Adipocyte (in vitro differentiated cells): ENCODE measurements at regions not wholly inside any gene's neighbourhood (a gene's known extent, or its start where the extent isn't known, plus 50 kb on each side); places are given as distances from the start of the nearest gene placed in this dataset.

Experiments
- DNase-seq: peaks from one replicate; pipeline ENCODE4 v3.0.0-alpha.2; 2015; ENCODE audit warnings: low read depth
- H3K27me3 ChIP-seq: replicated peaks from 2 replicates; pipeline ENCODE4 v1.7.0; 2013; ENCODE audit warnings: mild to moderate bottlenecking, low read length, moderate library complexity; ENCODE audit not compliant: control insufficient read depth, insufficient read depth
- H3K36me3 ChIP-seq: 2 replicates; pipeline ENCODE4 v1.7.0; 2013; ENCODE audit warnings: low read length, mild to moderate bottlenecking, moderate library complexity; ENCODE audit not compliant: control insufficient read depth, insufficient read depth, severe bottlenecking
- H3K4me1 ChIP-seq: 2 replicates; pipeline ENCODE4 v1.7.0; 2013; ENCODE audit warnings: mild to moderate bottlenecking, low read length, moderate library complexity; ENCODE audit not compliant: control insufficient read depth, insufficient read depth
- H3K4me3 ChIP-seq: 2 replicates; pipeline ENCODE4 v1.7.0; 2013; ENCODE audit warnings: mild to moderate bottlenecking, low read length, moderate library complexity
- H3K9ac ChIP-seq: 2 replicates; pipeline ENCODE4 v1.7.0; 2013; ENCODE audit warnings: mild to moderate bottlenecking, low read length, moderate library complexity
- H3K9me3 ChIP-seq: 2 replicates; pipeline ENCODE4 v1.7.0; 2013; ENCODE audit warnings: mild to moderate bottlenecking, low read length, moderate library complexity; ENCODE audit not compliant: control insufficient read depth

GRCh38 chr11:92071660-92072059, 153.0 kb upstream of the FAT3 start:
- Histone ChIP-seq H3K4me1 (no peaks in the 10 kb centered on the region), H3K4me3 (no peak overlapping the region), H3K9me3 (peaks cover 3% of the 10 kb centered on the region), H3K9ac (no peak overlapping the region), H3K36me3 (no peaks in the 10 kb centered on the region), H3K27me3 (no peaks in the 10 kb centered on the region)
- DNase-seq: no peak

DNA sequence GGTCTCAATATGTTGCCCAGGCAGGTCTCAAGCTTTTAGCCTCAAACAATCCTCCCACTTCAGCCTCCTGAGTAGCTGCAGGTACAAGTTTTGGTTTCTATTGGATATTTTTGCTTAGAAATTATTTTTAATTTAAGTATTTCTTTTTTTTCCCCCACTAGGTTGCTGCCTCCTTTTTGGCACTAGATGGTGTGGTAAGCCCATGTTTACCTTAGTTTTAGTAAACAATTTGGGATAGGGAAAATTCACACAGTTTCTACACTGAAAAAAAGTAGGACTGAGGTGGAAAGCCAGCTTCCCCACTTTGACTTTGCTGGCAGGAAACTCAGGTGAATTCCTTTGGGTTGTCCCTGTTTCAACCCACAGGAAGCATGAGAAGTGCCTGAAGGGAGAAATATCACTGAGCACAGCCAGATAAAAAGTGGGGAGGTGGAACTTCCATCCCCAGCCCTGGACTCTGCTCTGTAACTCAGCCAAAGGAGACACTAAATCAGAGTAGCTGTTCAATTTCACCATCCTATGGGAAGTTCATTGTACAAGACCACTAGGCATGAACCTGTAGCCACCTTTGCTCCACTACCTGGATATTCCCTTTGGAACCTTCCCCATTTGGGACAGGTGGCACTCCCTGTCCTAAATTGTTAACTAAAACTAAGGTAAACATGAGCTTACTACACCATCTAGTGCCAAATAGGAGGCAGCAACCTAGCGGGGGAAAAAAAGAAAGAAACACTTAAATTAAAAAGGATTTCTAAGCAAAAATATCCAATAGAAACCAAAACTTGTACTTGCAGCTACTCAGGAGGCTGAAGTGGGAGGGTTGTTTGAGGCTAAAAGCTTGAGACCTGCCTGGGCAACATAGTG, 154.4 kb upstream of the FAT3 start:
- no peaks in the 10 kb centered on the region for H3K27me3 ChIP-seq
- no peak overlapping the region for H3K4me3 ChIP-seq
- H3K9ac ChIP-seq: no peak overlapping the region
- peaks cover 3% of the 10 kb centered on the region for H3K9me3 ChIP-seq
- DNase-seq: no peak
- H3K36me3 ChIP-seq: no peaks in the 10 kb centered on the region
- no peaks in the 10 kb centered on the region for H3K4me1 ChIP-seq

GRCh38 chr11:92067016-92067415, 157.6 kb upstream of the FAT3 start:
- Histone ChIP-seq H3K4me3 (no peak overlapping the region), H3K36me3 (no peaks in the 10 kb centered on the region), H3K4me1 (no peaks in the 10 kb centered on the region), H3K27me3 (no peaks in the 10 kb centered on the region), H3K9me3 (no peaks in the 10 kb centered on the region), H3K9ac (no peak overlapping the region)
- no peak for DNase-seq

GRCh38 chr11:92061456-92062062, 163.1 kb upstream of the FAT3 start:
- H3K9ac ChIP-seq: no peak overlapping the region
- no peaks in the 10 kb centered on the region for H3K4me1 ChIP-seq
- no peaks in the 10 kb centered on the region for H3K36me3 ChIP-seq
- no peaks in the 10 kb centered on the region for H3K27me3 ChIP-seq
- H3K4me3 ChIP-seq: no peak overlapping the region
- DNase-seq: no peak
- H3K9me3 ChIP-seq: no peaks in the 10 kb centered on the region

DNA sequence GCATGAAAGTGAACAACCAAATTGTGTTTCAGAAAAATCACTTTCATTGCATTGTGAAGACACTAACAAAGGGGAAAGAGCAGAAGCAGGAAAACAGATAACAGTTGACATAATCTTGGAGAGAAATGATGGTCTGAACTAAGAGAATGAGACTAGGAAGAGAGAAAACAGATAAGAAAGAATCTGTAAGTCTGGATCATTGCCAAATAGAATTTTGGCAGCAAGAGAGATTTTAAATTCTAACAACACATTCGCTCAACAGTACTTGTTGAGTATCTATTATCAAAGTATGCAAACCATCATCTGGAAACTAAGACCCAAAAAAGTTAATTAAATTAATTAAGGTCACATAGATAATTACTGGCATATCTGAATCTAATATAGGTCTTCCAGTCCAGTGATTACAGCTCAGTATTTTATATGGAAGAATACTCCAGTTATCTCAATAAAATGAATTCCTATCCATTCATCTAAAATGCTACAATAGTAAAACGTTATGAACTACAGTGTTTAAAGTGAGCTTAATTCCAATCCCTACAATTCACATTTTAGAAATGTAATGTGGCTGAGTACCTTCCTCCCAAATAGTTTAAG, 166.7 kb upstream of the FAT3 start:
- Histone ChIP-seq H3K4me3 (no peak overlapping the region), H3K9ac (no peak overlapping the region), H3K27me3 (no peaks in the 10 kb centered on the region), H3K9me3 (no peaks in the 10 kb centered on the region), H3K36me3 (no peaks in the 10 kb centered on the region), H3K4me1 (no peaks in the 10 kb centered on the region)
- no peak for DNase-seq

GRCh38 chr11:92053216-92053615, 171.4 kb upstream of the FAT3 start:
- Histone ChIP-seq H3K4me1 (no peaks in the 10 kb centered on the region), H3K9ac (no peak overlapping the region), H3K9me3 (no peaks in the 10 kb centered on the region), H3K36me3 (no peaks in the 10 kb centered on the region), H3K4me3 (no peak overlapping the region), H3K27me3 (no peaks in the 10 kb centered on the region)
- DNase-seq: no peak

- no peak overlapping the region for H3K9ac ChIP-seq
- H3K9me3 ChIP-seq: no peaks in the 10 kb centered on the region
- H3K4me1 ChIP-seq: no peaks in the 10 kb centered on the region
- H3K4me3 ChIP-seq: no peak overlapping the region
- DNase-seq: no peak
- no peaks in the 10 kb centered on the region for H3K27me3 ChIP-seq
- no peaks in the 10 kb centered on the region for H3K36me3 ChIP-seq
Observed at GRCh38 chr11:92050305-92050704, 174.3 kb upstream of the FAT3 start.

DNA sequence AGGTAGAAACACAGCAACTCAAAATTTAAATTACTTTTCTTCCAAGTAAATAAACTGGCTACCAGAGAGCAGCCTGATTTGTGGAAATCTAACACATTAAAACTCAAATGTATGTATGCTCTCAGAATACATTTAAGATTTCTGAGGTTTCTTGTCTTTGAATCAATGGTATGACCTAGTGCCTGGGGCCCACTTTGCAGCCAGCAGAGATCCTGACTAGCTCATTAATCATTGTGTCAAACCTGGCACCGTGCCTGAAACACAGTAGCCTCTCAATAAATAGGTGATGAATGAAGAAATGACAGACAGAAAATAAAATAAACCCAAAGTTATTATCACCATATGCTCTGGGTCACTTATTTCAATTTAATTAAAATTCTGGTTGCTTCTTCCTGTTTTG, 176.2 kb upstream of the FAT3 start:
- Histone ChIP-seq H3K9ac (no peak overlapping the region), H3K4me1 (no peaks in the 10 kb centered on the region), H3K4me3 (no peak overlapping the region), H3K27me3 (no peaks in the 10 kb centered on the region), H3K9me3 (no peaks in the 10 kb centered on the region), H3K36me3 (no peaks in the 10 kb centered on the region)
- no peak for DNase-seq

- no peak for DNase-seq
- no peaks in the 10 kb centered on the region for H3K9me3 ChIP-seq
- no peaks in the 10 kb centered on the region for H3K36me3 ChIP-seq
- H3K27me3 ChIP-seq: no peaks in the 10 kb centered on the region
- no peak overlapping the region for H3K4me3 ChIP-seq
- H3K4me1 ChIP-seq: no peaks in the 10 kb centered on the region
- no peak overlapping the region for H3K9ac ChIP-seq
Observed at GRCh38 chr11:92046103-92046502, 178.5 kb upstream of the FAT3 start.

- H3K4me3 ChIP-seq: no peak overlapping the region
- no peaks in the 10 kb centered on the region for H3K36me3 ChIP-seq
- no peak for DNase-seq
- no peaks in the 10 kb centered on the region for H3K4me1 ChIP-seq
- H3K9ac ChIP-seq: no peak overlapping the region
- H3K9me3 ChIP-seq: no peaks in the 10 kb centered on the region
- H3K27me3 ChIP-seq: no peaks in the 10 kb centered on the region
Observed at GRCh38 chr11:92045301-92045700, 179.3 kb upstream of the FAT3 start.

GRCh38 chr11:92035488-92035887, 189.1 kb upstream of the FAT3 start:
- Histone ChIP-seq H3K36me3 (no peaks in the 10 kb centered on the region), H3K9me3 (no peaks in the 10 kb centered on the region)

More at GRCh38 chr11:92035488-92035887, 189.1 kb upstream of the FAT3 start:
- DNase-seq: no peak
- H3K27me3 ChIP-seq: no peaks in the 10 kb centered on the region
- no peak overlapping the region for H3K9ac ChIP-seq
- H3K4me3 ChIP-seq: no peak overlapping the region
- H3K4me1 ChIP-seq: no peaks in the 10 kb centered on the region
